ENCODE measurements at regions not wholly inside any gene's neighbourhood (a gene's known extent, or its start where the extent isn't known, plus 50 kb on each side); places are given as distances from the start of the nearest gene placed in this dataset.

DNA sequence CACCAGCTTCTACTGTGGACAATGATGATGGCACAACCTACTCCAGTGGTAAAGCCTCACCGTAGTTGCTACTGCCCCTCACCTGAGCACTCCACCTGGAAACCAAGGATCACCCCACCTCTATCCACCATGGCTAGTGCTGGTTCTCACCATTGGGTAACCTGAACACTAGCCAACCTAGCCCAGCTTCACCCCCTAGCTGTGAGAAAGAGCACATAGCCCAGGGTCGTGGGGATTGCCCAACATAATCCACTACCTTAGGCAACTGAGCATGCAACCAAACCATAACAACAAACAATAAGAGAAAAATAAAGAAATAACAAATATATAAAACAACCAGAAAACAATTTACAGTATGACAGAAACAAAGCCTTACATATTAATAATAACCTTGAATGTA, 560.1 kb downstream of the DIAPH3 start:
- no peak for DNase-seq

DNA sequence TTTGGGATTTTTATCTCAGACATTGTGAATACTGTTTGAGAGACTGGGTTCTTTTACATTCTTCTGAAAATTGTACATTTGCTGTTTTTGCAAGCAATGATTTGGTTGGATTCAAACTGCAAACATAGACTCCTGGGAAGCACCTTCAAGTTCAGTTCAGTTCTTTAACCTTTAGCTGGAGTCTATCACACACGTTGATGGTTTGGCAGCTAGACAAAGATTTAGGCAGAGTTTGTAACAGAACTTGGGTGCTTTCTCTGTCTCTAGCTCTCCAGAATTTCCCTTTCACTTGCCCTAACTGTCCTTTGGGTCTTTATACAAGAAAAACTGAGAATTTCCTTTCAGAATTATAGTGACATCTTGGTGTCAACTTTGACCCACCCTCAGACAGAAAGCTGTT, 556.6 kb downstream of the DIAPH3 start:
- no peak for DNase-seq

DNA sequence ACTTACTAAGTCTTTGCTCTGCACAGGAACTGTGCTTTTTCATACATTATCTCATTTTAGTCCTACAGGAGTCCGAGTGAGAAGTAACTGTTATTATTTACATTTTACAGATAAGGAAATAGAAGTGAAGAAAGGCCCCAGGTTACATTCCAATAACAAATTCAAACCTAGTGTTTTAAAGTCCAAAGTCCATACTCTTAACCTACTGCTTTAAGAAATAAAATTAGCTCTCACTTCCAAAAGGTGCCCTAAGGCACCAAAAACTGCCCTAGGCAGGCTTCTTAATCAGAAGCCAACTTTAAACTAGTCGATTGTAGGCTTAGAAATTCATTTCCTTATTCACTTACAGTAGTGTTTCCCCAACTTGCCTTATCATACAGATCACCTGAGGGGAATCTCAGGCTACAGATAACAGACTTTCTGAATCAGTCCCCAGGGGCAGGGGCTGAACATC, 555.9 kb downstream of the DIAPH3 start:
- DNase-seq, result no peak

GRCh38 chr13:59609421-59609820, 554.3 kb downstream of the DIAPH3 start:
- no peak for DNase-seq

Measured in stimulated activated CD4-positive, alpha-beta T cell treated with anti-CD3 and anti-CD28 coated beads, Interleukin-15, amount 100 ng/mL, for 24 hours (primary cell).